ENCODE measurements at regions not wholly inside any gene's neighbourhood (a gene's known extent, or its start where the extent isn't known, plus 50 kb on each side); places are given as distances from the start of the nearest gene placed in this dataset.

GRCh38 chr20:56932575-56933330 lies 303.6 kb downstream of the TFAP2C start:
- DNase-seq: no peak

- no peak for DNase-seq
These were observed 304.2 kb downstream of the TFAP2C start for GRCh38 chr20:56933331-56933698.

GRCh38 chr20:56934888-56935287 lies 305.8 kb downstream of the TFAP2C start:
- no peak for DNase-seq

- peak; percentile 49 for DNase-seq
These were observed 311.4 kb downstream of the TFAP2C start for GRCh38 chr20:56940466-56940865.

- no peak for DNase-seq
These were observed 312.1 kb downstream of the TFAP2C start for GRCh38 chr20:56941101-56941686.

- DNase-seq: no peak
These were observed 315.1 kb downstream of the TFAP2C start for GRCh38 chr20:56943946-56944945.

- DNase-seq: peak; percentile 37
These were observed 316.0 kb downstream of the TFAP2C start for GRCh38 chr20:56945057-56945456.

GRCh38 chr20:56945901-56946300 lies 316.8 kb downstream of the TFAP2C start:
- no peak for DNase-seq

GRCh38 chr20:56949318-56949717 lies 317.1 kb downstream of the BMP7 start:
- DNase-seq: no peak

- DNase-seq: no peak
These were observed 314.0 kb downstream of the BMP7 start for GRCh38 chr20:56952258-56953047.

- DNase-seq: peak; percentile 22
These were observed 313.3 kb downstream of the BMP7 start for GRCh38 chr20:56953048-56953586.

- DNase-seq: no peak
These were observed 311.6 kb downstream of the BMP7 start for GRCh38 chr20:56954797-56955196.

GRCh38 chr20:56955680-56956079 lies 310.8 kb downstream of the BMP7 start:
- no peak for DNase-seq

GRCh38 chr20:56956534-56956933 lies 309.9 kb downstream of the BMP7 start:
- no peak for DNase-seq

- DNase-seq: no peak
These were observed 308.5 kb downstream of the BMP7 start for GRCh38 chr20:56957737-56958553.

- DNase-seq: no peak
These were observed 301.5 kb downstream of the BMP7 start for GRCh38 chr20:56964901-56965300.

GRCh38 chr20:56967916-56968315 lies 298.5 kb downstream of the BMP7 start:
- no peak for DNase-seq

GRCh38 chr20:56968376-56969048 lies 297.9 kb downstream of the BMP7 start:
- DNase-seq: no peak

GRCh38 chr20:56974499-56975250 lies 291.8 kb downstream of the BMP7 start:
- DNase-seq: peak; percentile 78

- no peak for DNase-seq
These were observed 290.6 kb downstream of the BMP7 start for GRCh38 chr20:56975838-56976237.

All from RPMI8226 (cell line).